ENCODE measurements at regions not wholly inside any gene's neighbourhood (a gene's known extent, or its start where the extent isn't known, plus 50 kb on each side); places are given as distances from the start of the nearest gene placed in this dataset.

- no peak for TF ChIP-seq EZH2phosphoT487 (IDR thresholded peaks at IDR 0.05; ENCODE audit: insufficient read depth, low read depth)
- TF ChIP-seq EZH2 (IDR thresholded peaks at IDR 0.05; ENCODE audit: insufficient read depth, poor library complexity, severe bottlenecking) = no peak
Observed at GRCh38 chr7:156549636-156550035, 90.9 kb upstream of the RNF32 start.

All from GM23248 (cell line).